ENCODE measurements at regions not wholly inside any gene's neighbourhood (a gene's known extent, or its start where the extent isn't known, plus 50 kb on each side); places are given as distances from the start of the nearest gene placed in this dataset.

- Histone ChIP-seq H4K8ac (ENCODE audit: low read depth in 2 of 2, low read length in 2 of 2) (no peak overlapping the region), H3K4ac (ENCODE audit: low read depth, low read length) (no peak overlapping the region), H3K36me3 (ENCODE audit: control insufficient read depth, insufficient read depth, low read length) (no peaks in the 10 kb centered on the region), H2BK120ac (ENCODE audit: low read depth, low read length) (no peak overlapping the region), H3K14ac (replicated peaks; ENCODE audit: low read depth, low read length) (no peak overlapping the region), H2BK15ac (ENCODE audit: low read depth, low read length) (no peak overlapping the region), H3K4me1 (ENCODE audit: control insufficient read depth, insufficient read depth, low read length) (no peaks in the 10 kb centered on the region), H3K56ac (ENCODE audit: extremely low read depth, insufficient read depth, low read length) (no peak overlapping the region), H3K9ac (ENCODE audit: low read depth, low read length) (no peak overlapping the region), H3K4me3 (ENCODE audit: insufficient read depth, low read depth, low read length) (no peak overlapping the region), H3K79me1 (ENCODE audit: low read depth in 1 of 2, low read length in 2 of 2) (no peaks in the 10 kb centered on the region), H2AK9ac (replicated peaks; ENCODE audit: low read depth, low read length, poor library complexity) (no peak overlapping the region), H2AK5ac (ENCODE audit: low read depth, low read length) (no peak overlapping the region), H3K9me1 (ENCODE audit: insufficient read depth, low read length) (no peaks in the 10 kb centered on the region), H4K91ac (ENCODE audit: insufficient read depth, low read depth, low read length) (no peak overlapping the region), H3K27me3 (ENCODE audit: control insufficient read depth, insufficient read depth, low read length) (peaks cover 13% of the 10 kb centered on the region), H3K27ac (ENCODE audit: insufficient read depth, low read length) (no peak overlapping the region), H3K23ac (ENCODE audit: low read depth, low read length) (no peak overlapping the region), H3K18ac (ENCODE audit: low read depth, low read length) (no peak overlapping the region), H4K20me1 (ENCODE audit: insufficient read depth, low read length) (no peaks in the 10 kb centered on the region), H4K5ac (ENCODE audit: low read depth, low read length) (no peak overlapping the region), H2AFZ (replicated peaks; ENCODE audit: low read length, poor library complexity) (no peak overlapping the region), H2BK20ac (ENCODE audit: low read depth, low read length) (no peak overlapping the region), H3K9me3 (ENCODE audit: control insufficient read depth, insufficient read depth, low read length) (no peaks in the 10 kb centered on the region), H3K4me2 (ENCODE audit: low read depth, low read length) (no peak overlapping the region), H2BK5ac (ENCODE audit: low read depth, low read length, poor library complexity, severe bottlenecking) (no peak overlapping the region)
- POLR2A ChIA-PET (ENCODE audit: unreplicated experiment) = no interaction called here
- DNase-seq (no peak), ATAC-seq (ENCODE audit: low read depth) (no peak)
- intact Hi-C loops (cut with micrococcal nuclease) = no loop called here
- dilution Hi-C loops (cut with HindIII; ENCODE audit: low sequenced_read_pairs, unreplicated experiment) = no loop called here
- in situ Hi-C loops (cut with MboI; ENCODE audit: low sequenced_read_pairs) = no loop called here
- TF ChIP-seq RAD21 (IDR thresholded peaks at IDR 0.05; ENCODE audit: low read length) = no peak
- TF ChIP-seq CHD1 (IDR thresholded peaks at IDR 0.05; ENCODE audit: low read depth, low read length) = no peak
- TF ChIP-seq POLR2A (IDR thresholded peaks at IDR 0.05; ENCODE audit: low read depth, low read length) = no peak
- TF ChIP-seq RFX5 (IDR thresholded peaks at IDR 0.05; ENCODE audit: low read depth, low read length) = no peak
- TF ChIP-seq BHLHE40 (IDR thresholded peaks at IDR 0.05; ENCODE audit: low read depth, low read length) = no peak
- BruUV-seq (replicated peaks) = no TSS peak
- CTCF ChIA-PET = no interaction called here
- WGBS, 2 experiments (ENCODE audit: extremely low coverage in 2 of 2, insufficient read length in 1 of 2) = 86% methylated on average over 5 of the region's 11 CpGs; no CpG with 5 or more reads in 1 of the 2 experiments
Observed at GRCh38 chr4:183806341-183806740, 98.8 kb upstream of the STOX2 start.
